MG63 (cell line): ENCODE measurements at regions not wholly inside any gene's neighbourhood (a gene's known extent, or its start where the extent isn't known, plus 50 kb on each side); places are given as distances from the start of the nearest gene placed in this dataset.

Experiments used
- DNase-seq: peaks from one replicate; pipeline ENCODE4 v3.0.0-alpha.2; 2020
- H3K27me3 ChIP-seq: fragments of 250-450 bp; sonication (Bioruptor Pico); 2 replicates; pipeline ENCODE4 v1.5.1; 2020; ENCODE audit warnings: mild to moderate bottlenecking, moderate library complexity
- H3K36me3 ChIP-seq: fragments of 250-450 bp; sonication (Bioruptor Pico); 2 replicates; pipeline ENCODE4 v1.5.1; 2020; ENCODE audit warnings: mild to moderate bottlenecking, moderate library complexity
- H3K4me3 ChIP-seq: fragments of 250-450 bp; sonication (Bioruptor Pico); 2 replicates; pipeline ENCODE4 v1.5.1; 2020; ENCODE audit warnings: mild to moderate bottlenecking, moderate library complexity
- H3K9me3 ChIP-seq: fragments of 250-450 bp; sonication (Bioruptor Pico); 2 replicates; pipeline ENCODE4 v1.5.1; 2020; ENCODE audit warnings: mild to moderate bottlenecking, moderate library complexity

GRCh38 chr1:30399026-30399425 is 324.4 kb downstream of the MATN1 start:
- H3K27me3 ChIP-seq, result no peaks in the 10 kb centered on the region
- DNase-seq, result no peak
- no peak overlapping the region for H3K4me3 ChIP-seq
- H3K9me3 ChIP-seq, result no peaks in the 10 kb centered on the region
- no peaks in the 10 kb centered on the region for H3K36me3 ChIP-seq

GRCh38 chr1:30397576-30397975 is 325.8 kb downstream of the MATN1 start:
- H3K27me3 ChIP-seq, result no peaks in the 10 kb centered on the region
- no peaks in the 10 kb centered on the region for H3K36me3 ChIP-seq
- H3K9me3 ChIP-seq, result peaks cover 3% of the 10 kb centered on the region; the same call in 1 of the 2 replicates
- H3K4me3 ChIP-seq, result no peak overlapping the region
- DNase-seq, result no peak

GRCh38 chr1:30395631-30396030 is 327.8 kb downstream of the MATN1 start:
- H3K9me3 ChIP-seq, result peaks cover 17% of the 10 kb centered on the region
- peaks cover 3% of the 10 kb centered on the region; the same call in 1 of the 2 replicates for H3K27me3 ChIP-seq
- H3K4me3 ChIP-seq, result no peak overlapping the region
- H3K36me3 ChIP-seq, result no peaks in the 10 kb centered on the region
- DNase-seq, result no peak

GRCh38 chr1:30388386-30388785 is 335.0 kb downstream of the MATN1 start:
- H3K9me3 ChIP-seq, result peaks cover 17% of the 10 kb centered on the region
- no peak for DNase-seq
- peaks cover 3% of the 10 kb centered on the region; the same call in 1 of the 2 replicates for H3K27me3 ChIP-seq
- H3K4me3 ChIP-seq, result no peak overlapping the region
- H3K36me3 ChIP-seq, result no peaks in the 10 kb centered on the region

- Histone ChIP-seq H3K36me3 (no peaks in the 10 kb centered on the region), H3K9me3 (peaks cover 3% of the 10 kb centered on the region; the same call in 1 of the 2 replicates), H3K27me3 (peaks cover 3% of the 10 kb centered on the region; the same call in 1 of the 2 replicates), H3K4me3 (no peak overlapping the region)
- no peak for DNase-seq
These were observed 337.0 kb downstream of the MATN1 start for GRCh38 chr1:30386156-30386926.

- H3K4me3 ChIP-seq, result no peak overlapping the region
- H3K36me3 ChIP-seq, result no peaks in the 10 kb centered on the region
- no peaks in the 10 kb centered on the region for H3K9me3 ChIP-seq
- no peak for DNase-seq
- H3K27me3 ChIP-seq, result no peaks in the 10 kb centered on the region
These were observed 338.0 kb downstream of the MATN1 start for GRCh38 chr1:30385246-30385995.

- Histone ChIP-seq H3K4me3 (no peak overlapping the region), H3K36me3 (no peaks in the 10 kb centered on the region)
These were observed 338.8 kb downstream of the MATN1 start for GRCh38 chr1:30384286-30385245.

GRCh38 chr1:30383221-30383711 is 340.1 kb downstream of the MATN1 start:
- Histone ChIP-seq H3K4me3 (no peak overlapping the region), H3K36me3 (no peaks in the 10 kb centered on the region), H3K9me3 (no peaks in the 10 kb centered on the region), H3K27me3 (no peaks in the 10 kb centered on the region)
- no peak for DNase-seq

More at GRCh38 chr1:30384286-30385245, 338.8 kb downstream of the MATN1 start:
- Histone ChIP-seq H3K9me3 (no peaks in the 10 kb centered on the region), H3K27me3 (no peaks in the 10 kb centered on the region)
- DNase-seq, result peak; percentile 41

- H3K36me3 ChIP-seq, result no peaks in the 10 kb centered on the region
- H3K27me3 ChIP-seq, result no peaks in the 10 kb centered on the region
- DNase-seq, result no peak
- H3K9me3 ChIP-seq, result no peaks in the 10 kb centered on the region
- H3K4me3 ChIP-seq, result no peak overlapping the region
These were observed 340.9 kb downstream of the MATN1 start for GRCh38 chr1:30382496-30382895.

GRCh38 chr1:30381671-30382365 is 341.6 kb downstream of the MATN1 start:
- no peak for DNase-seq
- H3K4me3 ChIP-seq, result no peak overlapping the region
- H3K36me3 ChIP-seq, result no peaks in the 10 kb centered on the region
- H3K9me3 ChIP-seq, result no peaks in the 10 kb centered on the region
- H3K27me3 ChIP-seq, result no peaks in the 10 kb centered on the region

- H3K9me3 ChIP-seq, result no peaks in the 10 kb centered on the region
These were observed 342.1 kb downstream of the MATN1 start for GRCh38 chr1:30381266-30381665.

GRCh38 chr1:30380625-30380984 is 342.8 kb downstream of the MATN1 start:
- Histone ChIP-seq H3K9me3 (no peaks in the 10 kb centered on the region), H3K4me3 (no peak overlapping the region), H3K36me3 (no peaks in the 10 kb centered on the region), H3K27me3 (no peaks in the 10 kb centered on the region)
- DNase-seq, result no peak

More at GRCh38 chr1:30381266-30381665, 342.1 kb downstream of the MATN1 start:
- Histone ChIP-seq H3K27me3 (no peaks in the 10 kb centered on the region), H3K4me3 (no peak overlapping the region), H3K36me3 (no peaks in the 10 kb centered on the region)
- no peak for DNase-seq

- Histone ChIP-seq H3K27me3 (no peaks in the 10 kb centered on the region), H3K36me3 (no peaks in the 10 kb centered on the region), H3K9me3 (no peaks in the 10 kb centered on the region), H3K4me3 (no peak overlapping the region)
- DNase-seq, result peak; percentile 70
These were observed 343.4 kb downstream of the MATN1 start for GRCh38 chr1:30379684-30380624.

- Histone ChIP-seq H3K27me3 (no peaks in the 10 kb centered on the region), H3K9me3 (no peaks in the 10 kb centered on the region)
These were observed 344.3 kb downstream of the MATN1 start for GRCh38 chr1:30378991-30379581.

More at GRCh38 chr1:30378991-30379581, 344.3 kb downstream of the MATN1 start:
- Histone ChIP-seq H3K4me3 (no peak overlapping the region), H3K36me3 (no peaks in the 10 kb centered on the region)
- peak; percentile 84 for DNase-seq
